Neuronal stem cell (in vitro differentiated cells): ENCODE measurements at regions not wholly inside any gene's neighbourhood (a gene's known extent, or its start where the extent isn't known, plus 50 kb on each side); places are given as distances from the start of the nearest gene placed in this dataset. TPM values are rescaled to one million over a fixed set of nuclear protein-coding genes. Genes with fewer than 3 reads are reported as not detected.

Experiments
- DNase-seq: peaks from one replicate; pipeline ENCODE4 v3.0.0-alpha.2; 2013; ENCODE audit warnings: low spot score
- H2AFZ ChIP-seq: one replicate; pipeline ENCODE4 v1.6.1; 2013; ENCODE audit warnings: mild to moderate bottlenecking, low read length, inconsistent platforms
- H2AK5ac ChIP-seq: 2 replicates; pipeline ENCODE4 v1.6.1; 2013; ENCODE audit warnings: low read depth, mild to moderate bottlenecking, inconsistent platforms, low read length, moderate library complexity, mixed read lengths
- H2BK120ac ChIP-seq: 2 replicates; pipeline ENCODE4 v1.6.1; 2013; ENCODE audit warnings: low read depth, mild to moderate bottlenecking, inconsistent platforms, low read length, moderate library complexity, mixed read lengths
- H2BK12ac ChIP-seq: one replicate; pipeline ENCODE4 v1.6.1; 2013; ENCODE audit warnings: low read length, inconsistent platforms
- H2BK15ac ChIP-seq: 2 replicates; pipeline ENCODE4 v1.6.1; 2013; ENCODE audit warnings: mild to moderate bottlenecking, low read length, inconsistent platforms, mixed read lengths
- H2BK5ac ChIP-seq: one replicate; pipeline ENCODE4 v1.6.1; 2013; ENCODE audit warnings: inconsistent platforms, mild to moderate bottlenecking, low read length, moderate library complexity
- H3K14ac ChIP-seq: one replicate; pipeline ENCODE4 v1.6.1; 2013; ENCODE audit warnings: low read length, inconsistent platforms
- H3K18ac ChIP-seq: 2 replicates; pipeline ENCODE4 v1.6.1; 2013; ENCODE audit warnings: low read length, inconsistent platforms
- H3K23ac ChIP-seq: 2 replicates; pipeline ENCODE4 v1.6.1; 2013; ENCODE audit warnings: low read depth, mild to moderate bottlenecking, mixed read lengths, low read length, inconsistent platforms; ENCODE audit not compliant: poor library complexity
- H3K27ac ChIP-seq: replicated peaks from 3 replicates; pipeline ENCODE4 v1.5.1; 2013; ENCODE audit warnings: low read length, inconsistent platforms
- H3K27me3 ChIP-seq, 3 experiments: 2 replicates each; pipeline ENCODE4 v1.6.1; 2013; ENCODE audit warnings: low read length in 3 of 3, mild to moderate bottlenecking in 2 of 3, inconsistent platforms in 1 of 3, low read depth in 1 of 3, mixed read lengths in 1 of 3, moderate library complexity in 1 of 3; ENCODE audit not compliant: control insufficient read depth in 3 of 3, insufficient read depth in 3 of 3
- H3K36me3 ChIP-seq, 2 donors: replicated peaks in 1 of 2; 2 replicates each; pipeline ENCODE4 v1.6.1; 2013; ENCODE audit warnings: low read length in 2 of 2; ENCODE audit not compliant: control insufficient read depth in 2 of 2, insufficient read depth in 2 of 2
- H3K4ac ChIP-seq: 2 replicates; pipeline ENCODE4 v1.6.1; 2013; ENCODE audit warnings: inconsistent platforms, mild to moderate bottlenecking, low read length, moderate library complexity
- H3K4me1 ChIP-seq, 2 donors: 1 replicate in 1 of 2; 2 replicates in 1 of 2; pipeline ENCODE4 v1.6.1; 2013; ENCODE audit warnings: low read length in 2 of 2, low read depth in 1 of 2; ENCODE audit not compliant: control insufficient read depth in 2 of 2, insufficient read depth in 1 of 2
- H3K4me2 ChIP-seq: one replicate; pipeline ENCODE4 v1.6.1; 2013; ENCODE audit warnings: mild to moderate bottlenecking, low read length, inconsistent platforms; ENCODE audit not compliant: insufficient read depth, poor library complexity, severe bottlenecking
- H3K4me3 ChIP-seq, 2 donors: 2 replicates each; pipeline ENCODE4 v1.5.1; 2013; ENCODE audit warnings: low read length in 2 of 2, mild to moderate bottlenecking in 2 of 2, inconsistent platforms in 1 of 2, moderate library complexity in 1 of 2
- H3K79me1 ChIP-seq: one replicate; pipeline ENCODE4 v1.6.1; 2013; ENCODE audit warnings: low read depth, mild to moderate bottlenecking, inconsistent platforms, low read length, moderate library complexity
- H3K9ac ChIP-seq: one replicate; pipeline ENCODE4 v1.6.1; 2013; ENCODE audit warnings: mild to moderate bottlenecking, low read depth, low read length, inconsistent platforms; ENCODE audit not compliant: poor library complexity
- H3K9me3 ChIP-seq, 2 donors: replicated peaks in 1 of 2; 2 replicates each; pipeline versions ENCODE3 to v1.6.1; 2013; ENCODE audit warnings: low read length in 2 of 2, mild to moderate bottlenecking in 2 of 2, inconsistent platforms in 1 of 2, low read depth in 1 of 2, mixed read lengths in 1 of 2, moderate library complexity in 1 of 2; ENCODE audit not compliant: control insufficient read depth in 2 of 2, insufficient read depth in 1 of 2
- H4K8ac ChIP-seq: one replicate; pipeline ENCODE4 v1.6.1; 2013; ENCODE audit warnings: low read depth, mild to moderate bottlenecking, inconsistent platforms, low read length, moderate library complexity
- H4K91ac ChIP-seq: one replicate; pipeline ENCODE4 v1.6.1; 2013; ENCODE audit warnings: low read length, low read depth, mild to moderate bottlenecking, inconsistent platforms; ENCODE audit not compliant: poor library complexity
- WGBS, 2 donors: extraction: QIAGEN DNeasy Blood & Tissue Kit; methylation state at CpG; one replicate each; pipeline ENCODE4 v1.1.7; 2013; ENCODE audit warnings: missing lambda C conversion rate in 2 of 2, mixed read lengths in 1 of 2; ENCODE audit not compliant: insufficient read length in 2 of 2, insufficient replicate concordance in 1 of 2; ENCODE audit errors: extremely low coverage in 2 of 2; 5-methylcytosine and 5-hydroxymethylcytosine counted together
- small RNA-seq: library from polyadenylated mRNA; stranded (forward); fragments of <200 nt; extraction: miRNeasy Mini kit (QIAGEN cat#:217004); gene quantifications from one replicate; pipeline ENCODE3, GENCODE V24; 2013; ENCODE audit not compliant: insufficient read depth

DNA sequence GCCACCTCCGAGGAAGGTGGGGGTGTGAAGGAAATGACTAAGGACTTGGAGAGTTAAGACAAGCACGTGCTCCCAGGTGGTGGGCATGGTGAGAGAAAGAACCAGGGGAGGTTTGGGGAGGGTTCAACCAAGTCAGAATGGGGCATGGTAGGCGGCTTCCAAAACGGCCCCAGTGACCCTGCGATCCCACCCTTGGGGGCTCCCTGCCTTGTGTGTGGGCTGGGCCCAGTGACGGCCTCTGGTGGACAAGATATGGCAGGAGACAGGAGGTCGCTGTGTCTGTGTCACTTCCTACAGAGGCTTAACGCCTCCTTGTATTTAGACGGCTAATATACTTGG, 51.3 kb upstream of the IRX4 start:
- Histone ChIP-seq H2BK5ac (no peak overlapping the region), H3K36me3 (peaks cover 0 to 3% of the 10 kb centered on the region in 2 donors), H2AK5ac (no peak overlapping the region), H4K8ac (no peak overlapping the region), H3K4me3 (peak overlapping the region in 1 of 2 donors; percentile 44), H3K27me3 (peaks cover 0 to 40% (median 27%) of the 10 kb centered on the region in 3 experiments), H4K91ac (no peak overlapping the region), H3K4me2 (no peak overlapping the region), H2BK12ac (no peak overlapping the region), H3K9me3 (peaks cover 0 to 13% of the 10 kb centered on the region in 2 donors), H2AFZ (no peak overlapping the region), H3K79me1 (peaks cover 4% of the 10 kb centered on the region), H2BK120ac (no peak overlapping the region), H3K18ac (no peak overlapping the region), H3K9ac (no peak overlapping the region), H3K4me1 (peaks cover 0 to 11% of the 10 kb centered on the region in 2 donors), H3K27ac (no peak overlapping the region), H3K4ac (no peak overlapping the region), H3K14ac (no peak overlapping the region), H2BK15ac (no peak overlapping the region), H3K23ac (no peak overlapping the region)
- DNase-seq = no peak
- no CpG with 5 or more reads among the region's 9 CpGs for WGBS, 2 donors

DNA sequence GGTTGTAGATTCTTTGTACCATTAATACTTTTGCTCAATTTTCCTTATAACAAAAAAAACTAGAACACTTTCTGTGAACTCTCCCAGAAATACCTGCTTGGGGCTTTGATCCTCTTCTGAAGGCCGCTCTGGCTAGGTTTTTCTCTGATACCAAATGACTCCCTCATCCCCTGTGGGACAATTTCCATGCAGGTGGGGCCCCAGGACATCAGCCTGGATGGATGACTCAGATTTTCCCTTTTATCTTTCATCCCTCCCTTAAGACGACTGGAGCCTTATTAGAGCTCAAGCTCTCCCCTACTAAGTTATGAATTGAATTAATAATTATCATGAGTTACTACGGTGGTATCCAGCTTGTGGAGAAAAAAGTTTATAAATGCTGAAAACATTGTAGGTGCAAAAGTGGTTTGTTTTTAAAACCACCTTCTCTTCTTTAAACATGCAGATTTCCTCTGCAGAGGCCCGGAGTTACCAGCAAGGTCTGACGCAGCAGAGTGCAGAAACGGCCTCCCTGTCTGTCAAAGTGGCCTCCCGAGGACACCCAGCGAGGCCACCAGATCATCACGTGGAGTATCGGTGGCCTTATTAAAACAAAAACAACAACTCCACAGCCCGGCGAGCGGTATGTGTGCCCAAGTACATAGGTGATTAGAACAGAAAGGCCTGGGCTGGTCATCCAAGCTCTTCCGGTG, 50.8 kb upstream of the IRX4 start:
- Histone ChIP-seq H2BK15ac (no peak overlapping the region), H3K27ac (no peak overlapping the region), H3K9ac (no peak overlapping the region), H3K79me1 (peaks cover 4% of the 10 kb centered on the region), H4K91ac (no peak overlapping the region), H3K18ac (no peak overlapping the region), H2AK5ac (no peak overlapping the region), H3K36me3 (peaks cover 0 to 3% of the 10 kb centered on the region in 2 donors), H2AFZ (no peak overlapping the region), H3K9me3 (peaks cover 0 to 15% of the 10 kb centered on the region in 2 donors), H2BK12ac (no peak overlapping the region), H4K8ac (no peak overlapping the region), H3K4me2 (no peak overlapping the region), H2BK120ac (no peak overlapping the region), H3K23ac (no peak overlapping the region), H3K27me3 (peaks cover 0 to 40% (median 27%) of the 10 kb centered on the region in 3 experiments), H3K14ac (no peak overlapping the region), H3K4me1 (peaks cover 0 to 11% of the 10 kb centered on the region in 2 donors), H3K4me3 (no peak overlapping the region), H2BK5ac (no peak overlapping the region), H3K4ac (no peak overlapping the region)
- no CpG with 5 or more reads among the region's 14 CpGs for WGBS, 2 donors
- no peak for DNase-seq

Small RNA genes in the stretch of these regions (small RNA-seq; reads per million reads assigned to genes)
- gene AC092266.1 (not detected), gene RF00019 (not detected)
